Sigmoid colon (tissue), 6 donors: ENCODE measurements at regions not wholly inside any gene's neighbourhood (a gene's known extent, or its start where the extent isn't known, plus 50 kb on each side); places are given as distances from the start of the nearest gene placed in this dataset.

Experiments used
- DNase-seq: peaks from one replicate; pipeline ENCODE4 v3.0.0-alpha.2; 2019
- H3K27ac ChIP-seq, 4 donors: fragments of 200-600 bp; sonication (generic); one replicate each; pipeline ENCODE4 v1.5.1; 2016 to 2019; ENCODE audit warnings: mild to moderate bottlenecking in 1 of 4
- H3K27me3 ChIP-seq, 3 donors: fragments of 200-600 bp; sonication (generic); one replicate each; pipeline ENCODE4 v1.5.1; 2019; ENCODE audit warnings: mild to moderate bottlenecking in 1 of 3
- H3K36me3 ChIP-seq, 4 donors: fragments of 200-600 bp; sonication (generic); one replicate each; pipeline ENCODE4 v1.5.1; 2016 to 2019
- H3K4me1 ChIP-seq, 4 donors: fragments of 200-600 bp; sonication (generic); one replicate each; pipeline ENCODE4 v1.5.1; 2017 to 2019
- H3K4me3 ChIP-seq, 4 donors: fragments of 200-600 bp; sonication (generic); one replicate each; pipeline ENCODE4 v1.5.1; 2017 to 2019; ENCODE audit warnings: mild to moderate bottlenecking in 2 of 4, moderate library complexity in 1 of 4
- H3K9me3 ChIP-seq, 4 donors: fragments of 200-600 bp in 3 of 4; sonication (generic) in 3 of 4; one replicate each; pipeline versions ENCODE4 v1.5.1 to v1.6.1; 2013 to 2019
- CTCF ChIP-seq, 4 experiments: fragments of 450-650 bp in 3 of 4; fragments of 200-600 bp in 1 of 4; IDR thresholded peaks; one replicate each; pipeline ENCODE4 v1.5.1; 2016 to 2019; ENCODE audit warnings: antibody characterized with exemption in 4 of 4, mild to moderate bottlenecking in 3 of 4, moderate library complexity in 2 of 4
- EP300 ChIP-seq, 4 donors: sonication (generic); formaldehyde crosslinking; IDR thresholded peaks; one replicate each; pipeline ENCODE4 v1.6.1; 2017; ENCODE audit warnings: antibody characterized with exemption in 4 of 4
- POLR2A ChIP-seq, 2 donors: fragments of 450-650 bp; IDR thresholded peaks; one replicate each; pipeline ENCODE4 v1.6.1; 2016; ENCODE audit warnings: antibody characterized with exemption in 2 of 2, mild to moderate bottlenecking in 2 of 2, moderate library complexity in 2 of 2
- POLR2AphosphoS5 ChIP-seq, 4 donors: sonication (generic); formaldehyde crosslinking; IDR thresholded peaks; one replicate each; pipeline ENCODE4 v1.6.1; 2017; ENCODE audit warnings: antibody characterized with exemption in 4 of 4
- WGBS, 2 donors: extraction: QIAGEN DNeasy Blood & Tissue Kit; methylation state at CpG; one replicate each; pipeline ENCODE4 v1.1.7; 2013; 5-methylcytosine and 5-hydroxymethylcytosine counted together
- intact Hi-C: fragments of 100-400 bp; cut with DNase I; formaldehyde crosslinking; loops from one replicate; pipeline ENCODE4 v1.15.1; 2023
- donor health status: healthy with polysubstance abuse.
- donor health status: healthy.

GRCh38 chr9:22992780-22993179 is 546.2 kb downstream of the DMRTA1 start:
- 74 to 75% methylated on average over 3 of the region's 3 CpGs for WGBS, 2 donors

GRCh38 chr9:22997923-22998322 is 551.3 kb downstream of the DMRTA1 start:
- no peak for DNase-seq
- no peaks in the 10 kb centered on the region for H3K36me3 ChIP-seq
- H3K4me1 ChIP-seq: no peaks in the 10 kb centered on the region
- 93% methylated on average over 4 of the region's 4 CpGs for WGBS, 2 donors
- H3K9me3 ChIP-seq: peaks cover 0 to 11% (median 1%) of the 10 kb centered on the region in 4 donors
- no peak for TF ChIP-seq POLR2A (IDR thresholded peaks at IDR 0.05)
- TF ChIP-seq POLR2AphosphoS5 (IDR thresholded peaks at IDR 0.05): no peak
- no peak for TF ChIP-seq CTCF (IDR thresholded peaks at IDR 0.05)
- TF ChIP-seq EP300 (IDR thresholded peaks at IDR 0.05): no peak
- intact Hi-C loops: no loop called here
- no peak overlapping the region for H3K4me3 ChIP-seq
- H3K27me3 ChIP-seq: no peaks in the 10 kb centered on the region
- H3K27ac ChIP-seq: no peak overlapping the region

More at GRCh38 chr9:22992780-22993179, 546.2 kb downstream of the DMRTA1 start:
- no peak overlapping the region for H3K4me3 ChIP-seq
- intact Hi-C loops: no loop called here
- no peaks in the 10 kb centered on the region for H3K27me3 ChIP-seq
- DNase-seq: no peak
- no peaks in the 10 kb centered on the region for H3K4me1 ChIP-seq
- H3K9me3 ChIP-seq: peaks cover 0 to 7% (median 0%) of the 10 kb centered on the region in 4 donors
- no peak for TF ChIP-seq POLR2A (IDR thresholded peaks at IDR 0.05)
- no peak overlapping the region for H3K27ac ChIP-seq
- no peaks in the 10 kb centered on the region for H3K36me3 ChIP-seq

GRCh38 chr9:23005156-23005555 is 558.5 kb downstream of the DMRTA1 start:
- H3K27ac ChIP-seq: no peak overlapping the region
- WGBS, 2 donors: 78 to 80% methylated on average over 5 of the region's 5 CpGs
- H3K27me3 ChIP-seq: no peaks in the 10 kb centered on the region
- intact Hi-C loops: no loop called here
- no peak for TF ChIP-seq POLR2A (IDR thresholded peaks at IDR 0.05)
- TF ChIP-seq CTCF (IDR thresholded peaks at IDR 0.05): no peak
- H3K36me3 ChIP-seq: no peaks in the 10 kb centered on the region
- no peak overlapping the region for H3K4me3 ChIP-seq
- no peaks in the 10 kb centered on the region for H3K4me1 ChIP-seq
- H3K9me3 ChIP-seq: no peaks in the 10 kb centered on the region
- no peak for DNase-seq

GRCh38 chr9:23006127-23006526 is 559.5 kb downstream of the DMRTA1 start:
- no peaks in the 10 kb centered on the region for H3K9me3 ChIP-seq
- intact Hi-C loops: no loop called here
- 89 to 93% methylated on average over 1 of the region's 1 CpG for WGBS, 2 donors

GRCh38 chr9:23011669-23012068 is 565.0 kb downstream of the DMRTA1 start:
- no peak for TF ChIP-seq POLR2AphosphoS5 (IDR thresholded peaks at IDR 0.05)
- no peak for TF ChIP-seq EP300 (IDR thresholded peaks at IDR 0.05)
- TF ChIP-seq CTCF (IDR thresholded peaks at IDR 0.05): no peak
- no peak for TF ChIP-seq POLR2A (IDR thresholded peaks at IDR 0.05)
- Histone ChIP-seq H3K27me3 (no peaks in the 10 kb centered on the region), H3K9me3 (no peaks in the 10 kb centered on the region), H3K27ac (no peak overlapping the region), H3K4me1 (no peaks in the 10 kb centered on the region), H3K36me3 (no peaks in the 10 kb centered on the region), H3K4me3 (no peak overlapping the region)
- DNase-seq: no peak
- intact Hi-C loops: no loop called here
- WGBS, 2 donors: 80 to 82% methylated on average over 3 of the region's 3 CpGs

More at GRCh38 chr9:23006127-23006526, 559.5 kb downstream of the DMRTA1 start:
- no peak for DNase-seq
- H3K27me3 ChIP-seq: no peaks in the 10 kb centered on the region
- H3K4me1 ChIP-seq: no peaks in the 10 kb centered on the region
- no peaks in the 10 kb centered on the region for H3K36me3 ChIP-seq
- TF ChIP-seq CTCF (IDR thresholded peaks at IDR 0.05) (no peak), POLR2A (IDR thresholded peaks at IDR 0.05) (no peak), EP300 (IDR thresholded peaks at IDR 0.05) (no peak), POLR2AphosphoS5 (IDR thresholded peaks at IDR 0.05) (no peak)
- H3K27ac ChIP-seq: no peak overlapping the region
- H3K4me3 ChIP-seq: no peak overlapping the region
